Astrocyte of the cerebellum (primary cell): ENCODE measurements at regions not wholly inside any gene's neighbourhood (a gene's known extent, or its start where the extent isn't known, plus 50 kb on each side); places are given as distances from the start of the nearest gene placed in this dataset.
"Not testable (repeated sequence)": the region's sequence is repeated elsewhere in the genome, so short reads cannot be mapped to it uniquely, and the experiment has no call there.

Experiments used
- DNase-seq: peaks from one replicate; pipeline ENCODE4 v3.0.0-alpha.2; 2011; ENCODE audit warnings: low read depth
- H3K4me3 ChIP-seq: 2 replicates; pipeline ENCODE4 v1.5.1; 2011; ENCODE audit warnings: mild to moderate bottlenecking, low read depth, low read length, moderate library complexity
- in situ Hi-C: cut with HindIII; loops from 2 replicates; pipeline ENCODE4 v1.10.0; 2017; ENCODE audit warnings: low sequenced_read_pairs
- TF ChIP-seq, protein P1 (sequence below): IDR thresholded peaks from 2 replicates; pipeline ENCODE4 v1.5.1; 2012; ENCODE audit warnings: low read length, low read depth, moderate library complexity, mild to moderate bottlenecking; ENCODE audit errors: missing control alignments

DNA sequence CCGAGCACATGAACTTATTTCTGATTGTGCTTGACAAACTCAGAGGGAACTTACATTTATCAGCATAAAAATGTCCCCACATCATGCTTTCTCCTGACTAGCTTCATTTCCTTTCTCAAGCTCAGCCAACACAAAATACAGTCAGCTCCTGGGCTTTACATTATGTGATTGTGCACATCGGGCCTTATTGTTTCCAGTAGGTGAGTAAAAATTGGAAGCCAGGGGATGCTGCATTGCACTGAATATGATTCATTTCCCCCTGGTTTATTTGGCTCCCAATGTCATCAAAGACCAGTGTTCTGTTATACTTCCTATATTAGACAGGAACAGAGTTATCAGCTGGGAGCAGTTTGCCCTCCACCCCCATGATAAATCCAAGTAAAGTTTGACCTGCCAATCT is 521.8 kb downstream of the RMST start:
- TF ChIP-seq, protein P1, sequence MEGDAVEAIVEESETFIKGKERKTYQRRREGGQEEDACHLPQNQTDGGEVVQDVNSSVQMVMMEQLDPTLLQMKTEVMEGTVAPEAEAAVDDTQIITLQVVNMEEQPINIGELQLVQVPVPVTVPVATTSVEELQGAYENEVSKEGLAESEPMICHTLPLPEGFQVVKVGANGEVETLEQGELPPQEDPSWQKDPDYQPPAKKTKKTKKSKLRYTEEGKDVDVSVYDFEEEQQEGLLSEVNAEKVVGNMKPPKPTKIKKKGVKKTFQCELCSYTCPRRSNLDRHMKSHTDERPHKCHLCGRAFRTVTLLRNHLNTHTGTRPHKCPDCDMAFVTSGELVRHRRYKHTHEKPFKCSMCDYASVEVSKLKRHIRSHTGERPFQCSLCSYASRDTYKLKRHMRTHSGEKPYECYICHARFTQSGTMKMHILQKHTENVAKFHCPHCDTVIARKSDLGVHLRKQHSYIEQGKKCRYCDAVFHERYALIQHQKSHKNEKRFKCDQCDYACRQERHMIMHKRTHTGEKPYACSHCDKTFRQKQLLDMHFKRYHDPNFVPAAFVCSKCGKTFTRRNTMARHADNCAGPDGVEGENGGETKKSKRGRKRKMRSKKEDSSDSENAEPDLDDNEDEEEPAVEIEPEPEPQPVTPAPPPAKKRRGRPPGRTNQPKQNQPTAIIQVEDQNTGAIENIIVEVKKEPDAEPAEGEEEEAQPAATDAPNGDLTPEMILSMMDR, result no peak
- no peak overlapping the region for H3K4me3 ChIP-seq
- DNase-seq, result no peak
- in situ Hi-C loops, result no loop called here

DNA sequence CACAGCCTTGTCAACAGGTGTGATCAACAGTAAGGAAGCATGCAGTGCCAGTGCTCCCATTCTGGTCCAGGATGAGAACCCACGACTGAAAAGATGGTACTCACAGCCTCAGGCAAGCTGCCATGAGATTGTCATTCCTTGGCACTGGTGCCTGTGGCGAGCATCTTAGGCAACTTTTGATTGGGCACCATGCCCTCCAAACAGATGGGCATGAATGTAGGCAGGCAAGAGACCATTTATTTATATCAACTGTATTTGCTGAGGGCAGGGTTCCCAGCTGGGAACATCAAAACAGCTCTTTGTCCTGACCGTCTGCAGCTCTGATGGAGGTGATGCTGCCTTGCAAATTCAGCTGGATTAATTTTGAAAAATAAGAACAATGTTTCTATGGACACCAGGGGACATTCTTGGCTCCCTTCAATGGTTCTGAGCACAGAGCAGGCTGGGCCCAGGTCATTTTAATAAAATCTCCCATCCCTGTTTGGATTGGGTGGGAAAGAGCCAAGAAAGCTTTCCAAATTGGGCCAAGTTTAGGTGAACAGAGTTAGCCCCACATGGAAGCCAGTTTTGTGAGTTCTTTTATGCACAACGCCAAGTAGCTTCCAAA is 522.5 kb downstream of the RMST start:
- DNase-seq, result no peak
- TF ChIP-seq, protein P1, result no peak
- in situ Hi-C loops, result no loop called here
- H3K4me3 ChIP-seq, result no peak overlapping the region

DNA sequence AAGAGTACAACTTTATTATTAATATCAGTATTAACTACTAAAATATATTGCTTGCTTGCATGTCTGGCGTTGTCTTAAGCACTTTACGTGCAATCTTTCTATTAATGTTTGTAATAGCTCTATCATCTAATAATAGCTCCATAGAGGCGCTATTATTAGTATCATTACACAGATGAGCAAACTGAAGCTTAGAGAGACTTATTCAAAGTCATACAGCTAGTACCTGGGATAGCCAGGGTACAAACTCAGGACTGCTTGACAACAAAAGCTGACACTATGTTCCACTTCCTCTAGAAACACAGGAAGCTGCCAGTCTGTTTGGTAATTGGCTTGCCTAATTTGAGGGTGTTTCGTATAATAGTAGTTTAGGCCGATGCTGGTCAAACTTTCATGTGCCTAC is 523.2 kb downstream of the RMST start:
- no peak for DNase-seq
- in situ Hi-C loops, result no loop called here
- TF ChIP-seq, protein P1, result no peak
- no peak overlapping the region for H3K4me3 ChIP-seq

DNA sequence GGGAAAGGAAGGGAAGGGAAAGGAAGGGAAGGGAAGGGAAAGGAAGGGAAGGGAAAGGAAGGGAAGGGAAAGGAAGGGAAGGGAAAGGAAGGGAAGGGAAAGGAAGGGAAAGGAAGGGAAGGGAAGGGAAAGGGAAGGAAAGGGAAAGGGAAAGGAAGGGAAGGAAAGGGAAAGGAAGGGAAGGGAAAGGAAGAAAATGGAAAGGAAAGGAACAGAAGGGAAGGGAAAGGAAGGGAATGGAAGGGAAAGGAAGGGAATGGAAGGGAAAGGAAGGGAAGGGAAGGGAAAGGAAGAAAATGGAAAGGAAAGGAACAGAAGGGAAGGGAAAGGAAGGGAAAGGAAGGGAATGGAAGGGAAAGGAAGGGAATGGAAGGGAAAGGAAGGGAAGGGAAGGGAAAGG is 526.0 kb downstream of the RMST start:
- DNase-seq, in situ Hi-C loops, H3K4me3 ChIP-seq: not testable (repeated sequence)

DNA sequence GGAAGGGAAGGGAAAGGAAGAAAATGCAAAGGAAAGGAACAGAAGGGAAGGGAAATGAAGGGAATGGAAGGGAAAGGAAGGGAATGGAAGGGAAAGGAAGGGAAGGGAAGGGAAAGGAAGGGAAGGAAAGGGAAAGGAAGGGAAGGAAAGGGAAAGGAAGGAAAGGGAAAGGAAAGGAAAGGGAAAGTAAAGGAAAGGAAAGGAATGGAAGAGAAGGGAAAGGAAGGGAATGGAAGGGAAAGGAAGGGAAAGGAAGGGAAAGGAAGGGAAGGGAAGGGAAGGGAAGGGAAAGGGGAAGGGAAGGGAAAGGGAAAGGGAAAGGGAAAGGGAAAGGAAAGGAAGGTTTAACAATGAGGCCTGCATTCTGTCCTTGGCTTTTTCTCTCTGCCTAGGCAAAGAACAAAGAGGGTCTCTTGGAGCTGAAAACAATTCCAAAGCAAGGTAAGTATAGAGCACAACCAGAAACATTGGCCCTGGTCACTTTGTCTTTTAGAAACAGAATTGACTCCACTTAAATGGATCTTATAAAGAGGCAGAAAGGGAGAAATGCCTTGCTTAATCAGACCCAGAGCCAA is 525.9 kb upstream of the TMPO start:
- no peak for DNase-seq
- H3K4me3 ChIP-seq, result no peak overlapping the region
- in situ Hi-C loops, result no loop called here
- TF ChIP-seq, protein P1, result no peak

GRCh38 chr12:97994746-97995484 is 520.5 kb upstream of the TMPO start:
- no peak for DNase-seq
- in situ Hi-C loops, result no loop called here
- no peak overlapping the region for H3K4me3 ChIP-seq
- TF ChIP-seq, protein P1, result no peak

DNA sequence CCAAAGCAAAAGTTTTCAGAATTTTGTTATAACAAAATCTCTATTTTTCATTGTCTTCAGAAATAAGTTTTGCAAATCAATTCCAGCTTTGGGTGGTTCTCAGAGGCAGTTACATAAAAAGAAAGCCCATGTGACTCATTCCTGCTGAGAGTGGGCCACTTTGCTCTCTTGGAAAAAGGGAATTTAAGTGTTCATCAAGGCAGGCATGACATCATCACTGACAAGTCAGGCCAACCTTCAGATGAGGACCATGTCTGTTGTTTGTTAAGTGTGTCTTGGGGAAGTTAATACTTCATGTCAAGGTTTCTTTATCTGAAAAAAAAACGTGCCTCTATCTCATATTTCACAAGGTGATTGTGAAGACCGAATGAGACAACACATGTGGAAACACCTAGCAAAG is 519.8 kb upstream of the TMPO start:
- TF ChIP-seq, protein P1, result no peak
- no peak for DNase-seq
- in situ Hi-C loops, result no loop called here
- no peak overlapping the region for H3K4me3 ChIP-seq
